ENCODE measurements at regions not wholly inside any gene's neighbourhood (a gene's known extent, or its start where the extent isn't known, plus 50 kb on each side); places are given as distances from the start of the nearest gene placed in this dataset.
"Not testable (repeated sequence)": the region's sequence is repeated elsewhere in the genome, so short reads cannot be mapped to it uniquely, and the experiment has no call there.

DNA sequence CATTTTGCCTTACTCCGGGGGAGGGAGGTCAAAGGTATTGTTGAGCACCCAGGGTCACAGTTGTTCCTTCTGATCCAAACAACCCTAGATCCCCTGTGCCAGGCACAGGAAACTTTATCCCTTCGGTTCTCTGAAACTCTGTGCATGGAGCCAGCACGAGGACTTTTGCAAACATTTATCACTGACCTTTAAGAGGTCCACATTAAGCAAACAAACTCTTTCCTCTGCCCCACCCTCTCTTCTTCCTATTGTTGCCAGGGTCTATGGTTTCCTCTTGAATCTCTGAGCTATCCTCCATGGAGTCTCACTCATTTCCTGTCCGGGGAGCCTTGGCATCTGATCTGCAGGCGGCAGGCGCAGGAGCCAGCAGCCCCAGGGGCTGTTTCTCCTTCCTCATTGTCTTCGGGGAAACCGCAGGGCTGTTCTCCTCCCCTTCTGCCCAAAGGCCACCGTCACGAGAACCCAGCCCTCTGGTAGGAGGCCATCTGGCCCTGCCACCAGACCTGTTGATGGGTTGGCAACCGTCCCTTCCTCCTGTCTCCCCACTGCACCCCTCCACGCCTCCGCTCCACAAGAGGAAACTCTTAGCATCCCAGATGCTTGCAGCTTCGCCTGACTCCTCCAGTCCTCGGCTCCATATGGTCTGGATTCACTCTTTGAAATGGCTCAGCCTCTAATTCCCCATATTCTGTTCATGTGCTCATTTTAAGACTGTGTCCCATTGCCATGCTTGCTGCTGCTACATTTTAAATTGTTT lies 327.3 kb upstream of the NRP1 start:
- no peaks in the 10 kb centered on the region for H3K27me3 ChIP-seq (ENCODE audit: control insufficient read depth, insufficient read depth, low read length, poor library complexity, severe bottlenecking)
- H3K4me3 ChIP-seq (ENCODE audit: insufficient read depth, low read depth, low read length), result no peak overlapping the region
- H3K9me3 ChIP-seq (ENCODE audit: control insufficient read depth, low read length), result no peaks in the 10 kb centered on the region
- WGBS, 2 experiments, result 80 to 89% methylated on average over 15 of the region's 15 CpGs
- no peak overlapping the region for H3K27ac ChIP-seq (ENCODE audit: insufficient read depth, low read depth, low read length, poor library complexity, severe bottlenecking)
- H3K36me3 ChIP-seq (ENCODE audit: control insufficient read depth, insufficient read depth, low read length), result no peaks in the 10 kb centered on the region
- no peaks in the 10 kb centered on the region for H3K4me1 ChIP-seq (ENCODE audit: control insufficient read depth, insufficient read depth, low read length)

DNA sequence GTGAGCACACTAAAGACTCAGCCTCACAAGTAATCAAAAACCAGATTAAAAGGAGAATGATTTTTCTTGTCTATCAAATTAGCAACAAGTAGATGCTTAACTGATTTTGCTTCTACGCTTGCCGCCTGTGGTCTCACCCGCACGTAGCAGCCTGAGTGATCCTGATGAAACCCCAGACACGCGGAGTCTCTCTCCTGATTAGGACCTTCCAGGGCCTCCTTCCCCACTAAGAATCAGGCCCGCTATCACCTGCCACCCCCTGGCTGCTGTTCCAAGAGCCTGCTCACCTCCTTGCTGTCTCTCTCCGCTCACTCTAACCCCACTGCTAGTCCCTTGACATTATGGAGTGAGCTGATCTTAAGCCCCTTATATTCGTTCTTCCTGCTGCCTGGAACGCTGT lies 325.9 kb upstream of the NRP1 start:
- no peaks in the 10 kb centered on the region for H3K9me3 ChIP-seq (ENCODE audit: control insufficient read depth, low read length)
- H3K27me3 ChIP-seq (ENCODE audit: control insufficient read depth, insufficient read depth, low read length, poor library complexity, severe bottlenecking), result no peaks in the 10 kb centered on the region
- H3K36me3 ChIP-seq (ENCODE audit: control insufficient read depth, insufficient read depth, low read length), result no peaks in the 10 kb centered on the region
- H3K4me3 ChIP-seq (ENCODE audit: insufficient read depth, low read depth, low read length), result no peak overlapping the region
- no peaks in the 10 kb centered on the region for H3K4me1 ChIP-seq (ENCODE audit: control insufficient read depth, insufficient read depth, low read length)
- no peak overlapping the region for H3K27ac ChIP-seq (ENCODE audit: insufficient read depth, low read depth, low read length, poor library complexity, severe bottlenecking)
- WGBS, 2 experiments, result 86 to 91% methylated on average over 10 of the region's 10 CpGs

DNA sequence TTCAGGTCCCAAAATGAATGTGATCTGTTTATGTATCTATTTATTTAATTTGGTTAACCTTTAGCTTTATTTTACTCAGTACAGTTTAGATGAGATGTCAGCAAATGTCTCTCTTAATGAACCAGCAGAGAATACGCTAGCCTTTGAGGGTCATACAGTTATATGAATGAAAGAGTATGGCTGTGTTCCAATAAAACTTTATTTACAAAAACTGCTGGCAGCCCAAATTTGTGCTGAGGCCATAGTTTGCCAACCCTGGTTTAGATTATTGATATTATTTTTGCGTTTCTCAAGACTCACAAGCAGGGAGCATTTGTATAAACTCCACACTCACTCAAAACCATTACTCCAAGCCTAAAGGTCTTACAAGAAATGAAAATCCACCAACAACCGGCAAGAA lies 323.4 kb upstream of the NRP1 start:
- Histone ChIP-seq H3K4me3 (ENCODE audit: insufficient read depth, low read depth, low read length) (no peak overlapping the region), H3K27me3 (ENCODE audit: control insufficient read depth, insufficient read depth, low read length, poor library complexity, severe bottlenecking) (no peaks in the 10 kb centered on the region), H3K4me1 (ENCODE audit: control insufficient read depth, insufficient read depth, low read length) (no peaks in the 10 kb centered on the region), H3K9me3 (ENCODE audit: control insufficient read depth, low read length) (no peaks in the 10 kb centered on the region), H3K36me3 (ENCODE audit: control insufficient read depth, insufficient read depth, low read length) (no peaks in the 10 kb centered on the region), H3K27ac (ENCODE audit: insufficient read depth, low read depth, low read length, poor library complexity, severe bottlenecking) (no peak overlapping the region)
- WGBS, 2 experiments, result 96 to 100% methylated on average over 3 of the region's 3 CpGs

DNA sequence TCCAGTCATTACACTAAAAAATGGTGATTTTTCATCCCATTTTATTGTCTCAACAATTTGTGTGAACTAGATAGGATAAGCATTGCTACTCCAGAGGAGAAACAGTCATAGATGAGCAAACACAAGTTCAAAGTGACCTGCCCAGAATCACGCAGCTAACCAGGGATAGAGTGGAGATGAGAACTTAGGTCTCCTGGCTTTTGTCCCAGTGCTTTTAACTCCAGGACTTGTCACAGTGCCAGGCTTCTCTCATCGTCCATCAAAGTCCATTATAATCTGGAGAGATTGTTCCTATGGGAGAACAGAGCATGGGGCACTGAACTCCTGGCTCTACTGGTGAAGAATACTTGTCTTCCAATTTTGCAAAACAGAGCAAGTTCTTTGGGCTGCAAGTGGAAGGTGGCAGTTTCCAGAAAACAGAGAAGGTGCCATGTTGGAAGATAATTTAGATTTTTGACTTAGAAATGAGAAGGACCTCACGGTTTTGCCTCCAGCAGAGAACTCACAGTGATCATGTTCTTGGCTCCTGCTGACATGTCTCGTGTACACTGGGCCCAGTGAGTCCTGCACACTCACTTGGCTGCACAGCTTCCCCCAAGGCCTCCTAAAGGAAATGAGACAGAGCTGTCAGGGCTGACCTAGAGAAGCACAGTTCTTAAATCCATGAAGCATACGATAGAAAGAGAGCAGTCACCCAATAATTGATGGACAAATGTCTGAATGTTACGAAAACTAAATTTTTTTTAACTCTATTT lies 322.9 kb upstream of the NRP1 start:
- no peaks in the 10 kb centered on the region for H3K4me1 ChIP-seq (ENCODE audit: control insufficient read depth, insufficient read depth, low read length)
- H3K4me3 ChIP-seq (ENCODE audit: insufficient read depth, low read depth, low read length), result no peak overlapping the region
- no peaks in the 10 kb centered on the region for H3K36me3 ChIP-seq (ENCODE audit: control insufficient read depth, insufficient read depth, low read length)
- 87 to 89% methylated on average over 5 to 6 of the region's 6 CpGs for WGBS, 2 experiments
- H3K9me3 ChIP-seq (ENCODE audit: control insufficient read depth, low read length), result no peaks in the 10 kb centered on the region
- H3K27ac ChIP-seq (ENCODE audit: insufficient read depth, low read depth, low read length, poor library complexity, severe bottlenecking), result no peak overlapping the region
- no peaks in the 10 kb centered on the region for H3K27me3 ChIP-seq (ENCODE audit: control insufficient read depth, insufficient read depth, low read length, poor library complexity, severe bottlenecking)

DNA sequence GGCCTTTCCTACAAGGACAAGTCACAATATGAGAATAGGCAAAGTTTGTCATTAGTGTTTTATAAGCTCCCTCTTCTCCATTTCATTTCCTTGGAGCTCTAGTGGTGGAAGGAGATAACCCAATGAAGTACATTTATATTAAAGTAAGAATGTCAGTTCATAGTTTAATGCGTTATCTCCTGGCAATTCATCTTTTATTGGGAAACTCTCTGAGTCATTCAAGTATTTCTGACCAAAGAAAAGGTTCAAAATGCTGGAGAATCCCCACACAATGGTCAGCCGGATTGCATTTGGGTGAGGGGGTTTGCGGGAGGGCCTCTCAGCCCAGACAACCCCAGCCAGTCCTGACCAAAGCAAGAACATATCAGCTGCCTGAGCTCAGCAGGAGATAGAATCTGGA lies 321.5 kb upstream of the NRP1 start:
- no peaks in the 10 kb centered on the region for H3K36me3 ChIP-seq (ENCODE audit: control insufficient read depth, insufficient read depth, low read length)
- H3K27ac ChIP-seq (ENCODE audit: insufficient read depth, low read depth, low read length, poor library complexity, severe bottlenecking), result no peak overlapping the region
- H3K4me3 ChIP-seq (ENCODE audit: insufficient read depth, low read depth, low read length), result no peak overlapping the region
- H3K4me1 ChIP-seq (ENCODE audit: control insufficient read depth, insufficient read depth, low read length), result no peaks in the 10 kb centered on the region
- no peaks in the 10 kb centered on the region for H3K27me3 ChIP-seq (ENCODE audit: control insufficient read depth, insufficient read depth, low read length, poor library complexity, severe bottlenecking)
- WGBS, 2 experiments, result 95 to 96% methylated on average over 3 of the region's 3 CpGs
- no peaks in the 10 kb centered on the region for H3K9me3 ChIP-seq (ENCODE audit: control insufficient read depth, low read length)

DNA sequence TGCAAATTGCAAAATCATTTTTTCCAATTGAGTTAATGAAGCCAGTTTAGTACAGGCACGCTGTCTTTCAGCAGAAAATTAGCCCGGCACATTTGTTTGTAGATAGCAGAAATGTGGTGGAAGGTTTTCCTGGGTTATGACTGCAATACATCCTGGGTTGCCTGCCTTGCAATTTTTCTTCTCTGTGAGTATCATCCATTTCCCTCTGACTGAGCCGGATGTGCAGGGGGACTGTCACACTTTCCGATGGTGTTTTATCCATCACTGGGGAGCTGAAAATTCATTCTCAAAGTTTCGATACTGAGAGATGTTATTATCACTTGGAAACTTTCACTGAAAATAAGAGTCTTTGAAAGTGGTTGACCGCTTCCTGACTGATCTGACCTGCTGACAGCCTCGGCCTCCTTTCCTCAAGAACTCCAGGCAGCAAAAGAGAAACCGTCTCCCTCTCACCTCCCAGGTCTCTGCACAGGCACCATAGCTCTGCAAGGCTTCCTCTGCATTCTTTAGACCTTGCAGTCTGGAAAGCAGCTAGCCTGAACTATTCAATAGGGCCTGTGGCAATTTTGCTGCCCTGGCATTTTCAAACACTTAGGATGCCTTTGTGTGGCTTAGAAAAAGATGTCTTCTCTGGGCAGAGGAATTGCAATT lies 320.8 kb upstream of the NRP1 start:
- Histone ChIP-seq H3K27me3 (ENCODE audit: control insufficient read depth, insufficient read depth, low read length, poor library complexity, severe bottlenecking) (no peaks in the 10 kb centered on the region), H3K27ac (ENCODE audit: insufficient read depth, low read depth, low read length, poor library complexity, severe bottlenecking) (no peak overlapping the region), H3K4me1 (ENCODE audit: control insufficient read depth, insufficient read depth, low read length) (no peaks in the 10 kb centered on the region), H3K36me3 (ENCODE audit: control insufficient read depth, insufficient read depth, low read length) (no peaks in the 10 kb centered on the region), H3K9me3 (ENCODE audit: control insufficient read depth, low read length) (no peaks in the 10 kb centered on the region), H3K4me3 (ENCODE audit: insufficient read depth, low read depth, low read length) (no peak overlapping the region)
- 87 to 90% methylated on average over 8 of the region's 8 CpGs for WGBS, 2 experiments

DNA sequence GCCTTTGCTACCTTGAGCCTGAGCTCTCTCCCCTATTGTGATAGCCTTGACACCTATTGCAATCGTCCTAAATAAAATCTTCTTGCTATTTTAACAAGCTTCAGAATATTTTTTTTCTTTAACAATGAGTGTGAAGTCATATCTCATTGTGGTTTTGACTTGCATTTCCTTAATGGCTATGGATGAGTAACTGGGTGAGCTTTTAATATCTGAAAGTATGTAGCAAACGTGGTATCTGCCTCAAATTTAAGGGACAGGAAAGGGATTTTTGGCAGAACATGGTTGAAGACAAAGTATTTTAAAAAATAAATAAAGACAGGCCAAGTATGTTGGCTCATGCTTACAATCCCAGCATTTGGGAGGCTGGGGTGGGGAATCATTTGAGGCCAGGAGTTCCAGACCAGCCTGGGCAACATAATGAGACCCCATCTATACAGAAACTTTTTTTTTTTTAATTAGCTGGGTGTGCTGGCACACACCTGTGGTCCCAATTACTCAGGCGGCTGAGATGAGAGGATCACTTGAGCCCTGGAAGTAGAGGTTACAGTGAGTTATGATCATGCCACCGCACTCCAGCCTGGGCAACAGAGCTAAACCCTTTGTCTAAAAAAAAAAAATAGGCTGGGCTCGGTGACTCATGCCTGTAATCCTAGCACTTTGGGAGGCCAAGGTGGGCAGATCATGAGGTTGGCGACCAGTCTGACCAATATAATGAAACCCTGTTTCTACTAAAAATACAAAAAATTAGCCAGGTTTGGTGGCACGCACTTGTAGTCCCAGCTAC lies 319.3 kb upstream of the NRP1 start:
- WGBS, 2 experiments, result 91 to 95% methylated on average over 7 of the region's 7 CpGs
- no peaks in the 10 kb centered on the region for H3K9me3 ChIP-seq (ENCODE audit: control insufficient read depth, low read length)
- H3K4me1 ChIP-seq (ENCODE audit: control insufficient read depth, insufficient read depth, low read length), result no peaks in the 10 kb centered on the region
- no peak overlapping the region for H3K27ac ChIP-seq (ENCODE audit: insufficient read depth, low read depth, low read length, poor library complexity, severe bottlenecking)
- H3K36me3 ChIP-seq (ENCODE audit: control insufficient read depth, insufficient read depth, low read length), result no peaks in the 10 kb centered on the region
- no peak overlapping the region for H3K4me3 ChIP-seq (ENCODE audit: insufficient read depth, low read depth, low read length)
- no peaks in the 10 kb centered on the region for H3K27me3 ChIP-seq (ENCODE audit: control insufficient read depth, insufficient read depth, low read length, poor library complexity, severe bottlenecking)

DNA sequence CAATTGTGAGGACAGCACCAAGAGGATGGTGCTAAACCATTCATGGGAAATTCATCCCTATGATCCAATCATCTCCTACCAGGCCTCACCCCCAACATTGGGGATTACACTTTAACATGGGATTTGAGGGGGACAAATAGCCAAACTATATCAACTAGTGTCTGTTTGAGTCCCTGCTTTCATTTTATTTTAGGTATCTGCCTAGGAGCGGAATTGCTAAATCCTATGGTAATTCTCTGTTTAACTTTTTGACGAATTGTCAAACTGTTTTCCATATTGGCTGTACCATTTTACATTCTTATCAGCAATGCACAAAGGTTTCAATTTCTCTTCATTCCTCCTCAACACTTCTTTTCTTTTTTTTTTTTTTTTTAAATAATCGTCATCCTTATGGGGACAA lies 318.4 kb upstream of the NRP1 start:
- H3K4me3 ChIP-seq (ENCODE audit: insufficient read depth, low read depth, low read length), result no peak overlapping the region
- no peak overlapping the region for H3K27ac ChIP-seq (ENCODE audit: insufficient read depth, low read depth, low read length, poor library complexity, severe bottlenecking)
- H3K27me3 ChIP-seq (ENCODE audit: control insufficient read depth, insufficient read depth, low read length, poor library complexity, severe bottlenecking), result no peaks in the 10 kb centered on the region
- H3K9me3 ChIP-seq (ENCODE audit: control insufficient read depth, low read length), result no peaks in the 10 kb centered on the region
- H3K36me3 ChIP-seq (ENCODE audit: control insufficient read depth, insufficient read depth, low read length), result no peaks in the 10 kb centered on the region
- no peaks in the 10 kb centered on the region for H3K4me1 ChIP-seq (ENCODE audit: control insufficient read depth, insufficient read depth, low read length)
- WGBS, 2 experiments, result 96 to 99% methylated on average over 3 of the region's 3 CpGs

DNA sequence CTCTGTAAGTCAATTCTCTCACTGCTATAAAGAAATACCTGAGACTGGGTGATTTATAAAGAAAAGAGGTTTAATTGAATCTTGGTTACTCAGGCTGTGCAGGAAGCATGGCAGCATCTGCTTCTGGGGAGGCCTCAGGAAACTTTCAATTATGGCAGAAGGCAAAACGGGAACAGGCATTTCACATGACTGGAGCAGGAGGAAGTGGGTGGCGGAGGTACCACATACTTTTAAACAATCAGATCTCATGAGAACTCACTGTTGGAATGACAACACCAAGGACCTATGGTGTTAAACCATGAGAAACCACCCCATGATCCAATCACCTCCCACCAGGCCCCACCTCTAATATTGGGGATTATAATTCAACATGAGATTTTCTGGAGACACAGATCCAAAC lies 315.7 kb upstream of the NRP1 start:
- not testable (repeated sequence) for H3K4me1 ChIP-seq (ENCODE audit: control insufficient read depth, insufficient read depth, low read length); H3K27ac ChIP-seq (ENCODE audit: insufficient read depth, low read depth, low read length, poor library complexity, severe bottlenecking); H3K4me3 ChIP-seq (ENCODE audit: insufficient read depth, low read depth, low read length); H3K9me3 ChIP-seq (ENCODE audit: control insufficient read depth, low read length); H3K27me3 ChIP-seq (ENCODE audit: control insufficient read depth, insufficient read depth, low read length, poor library complexity, severe bottlenecking); H3K36me3 ChIP-seq (ENCODE audit: control insufficient read depth, insufficient read depth, low read length)
- 91 to 94% methylated on average over 2 of the region's 2 CpGs for WGBS, 2 experiments

DNA sequence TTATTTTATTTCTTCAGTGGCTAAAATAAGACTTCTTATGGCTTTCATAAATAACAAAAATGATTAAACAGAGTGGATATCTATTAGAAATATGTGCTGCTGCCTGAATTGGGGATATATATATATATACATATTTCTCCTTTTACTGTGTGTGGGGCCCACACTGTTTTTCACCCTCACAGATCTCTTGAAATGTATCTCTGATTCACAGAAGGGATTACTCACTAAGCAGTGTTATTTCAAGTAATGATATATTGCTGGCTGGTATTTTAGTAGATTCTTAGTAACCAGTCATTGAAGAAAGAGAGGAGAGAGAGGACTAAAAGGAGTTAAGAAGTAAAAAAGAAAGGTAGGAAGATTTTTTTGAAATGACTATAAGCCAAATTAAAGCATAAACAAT lies 308.6 kb upstream of the NRP1 start:
- no peak overlapping the region for H3K27ac ChIP-seq (ENCODE audit: insufficient read depth, low read depth, low read length, poor library complexity, severe bottlenecking)
- H3K36me3 ChIP-seq (ENCODE audit: control insufficient read depth, insufficient read depth, low read length), result no peaks in the 10 kb centered on the region
- no peaks in the 10 kb centered on the region for H3K4me1 ChIP-seq (ENCODE audit: control insufficient read depth, insufficient read depth, low read length)
- H3K9me3 ChIP-seq (ENCODE audit: control insufficient read depth, low read length), result no peaks in the 10 kb centered on the region
- H3K4me3 ChIP-seq (ENCODE audit: insufficient read depth, low read depth, low read length), result no peak overlapping the region
- no peaks in the 10 kb centered on the region for H3K27me3 ChIP-seq (ENCODE audit: control insufficient read depth, insufficient read depth, low read length, poor library complexity, severe bottlenecking)

Measured in ectodermal cell (in vitro differentiated cells).